ENCODE measurements at regions not wholly inside any gene's neighbourhood (a gene's known extent, or its start where the extent isn't known, plus 50 kb on each side); places are given as distances from the start of the nearest gene placed in this dataset.

DNA sequence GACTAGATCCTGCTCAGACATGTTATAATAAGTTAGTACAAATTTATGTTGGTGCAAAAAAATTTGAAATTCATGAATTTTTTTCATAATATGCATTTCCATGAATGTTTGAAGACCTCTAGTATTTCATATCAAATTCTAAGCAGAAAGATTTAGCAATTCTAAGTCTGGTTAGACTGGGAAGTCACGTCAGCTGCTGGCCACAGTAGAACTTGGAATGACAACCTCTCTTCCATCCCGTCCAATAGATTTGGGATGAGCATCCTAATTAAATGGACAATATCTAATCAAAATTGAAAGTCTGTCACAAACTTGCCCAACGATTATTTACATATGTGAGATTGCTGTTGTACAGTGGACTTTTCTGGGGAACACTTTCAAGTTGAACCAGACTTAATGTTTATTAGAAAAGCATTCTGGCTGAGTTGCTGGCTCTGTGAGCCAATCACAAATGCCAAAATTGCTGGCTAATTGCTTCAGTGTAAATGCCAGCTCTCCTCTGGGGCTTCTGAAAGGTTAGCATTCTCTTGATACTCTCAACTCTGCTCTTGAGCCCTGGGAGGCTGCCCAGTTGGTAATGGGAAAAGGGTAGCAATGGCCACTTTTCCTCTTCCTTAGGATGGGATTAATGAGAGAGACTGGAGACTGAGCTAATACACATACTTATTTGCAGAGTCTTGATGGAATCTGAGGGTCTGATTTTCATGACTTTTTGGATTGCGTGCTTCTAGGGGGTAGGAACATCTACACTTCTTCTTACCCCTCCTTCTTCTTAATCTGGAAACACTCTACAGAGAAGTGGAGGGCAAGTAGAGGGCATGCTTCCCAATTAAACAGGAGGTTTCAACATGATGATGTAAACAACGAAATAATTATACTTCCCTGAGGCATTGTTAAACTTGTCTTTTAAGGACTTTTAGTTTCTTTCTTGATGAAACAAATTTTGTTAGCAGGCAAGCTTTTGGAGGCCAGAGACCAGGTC is 253.5 kb downstream of the BAMBI start:
- DNase-seq, result no peak

DNA sequence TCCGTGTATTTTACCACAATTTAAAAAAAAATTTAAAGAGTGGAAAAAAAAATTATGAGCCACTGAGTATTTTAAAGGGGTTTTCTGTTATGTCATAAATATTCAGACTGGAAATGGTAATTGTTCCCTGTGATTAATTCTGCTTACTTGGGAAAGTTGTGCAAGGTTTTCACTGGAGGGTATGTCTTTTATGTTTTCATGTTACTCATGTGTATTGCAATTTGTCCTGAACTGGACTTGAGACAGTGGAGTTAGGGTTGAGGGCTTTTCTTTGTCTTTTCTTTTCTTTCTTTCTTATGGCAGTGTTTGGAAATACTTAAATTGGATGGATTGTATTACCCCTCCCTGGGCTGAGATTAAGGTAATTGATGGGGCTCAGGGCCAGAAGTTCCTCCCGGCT is 257.7 kb downstream of the BAMBI start:
- no peak for DNase-seq

DNA sequence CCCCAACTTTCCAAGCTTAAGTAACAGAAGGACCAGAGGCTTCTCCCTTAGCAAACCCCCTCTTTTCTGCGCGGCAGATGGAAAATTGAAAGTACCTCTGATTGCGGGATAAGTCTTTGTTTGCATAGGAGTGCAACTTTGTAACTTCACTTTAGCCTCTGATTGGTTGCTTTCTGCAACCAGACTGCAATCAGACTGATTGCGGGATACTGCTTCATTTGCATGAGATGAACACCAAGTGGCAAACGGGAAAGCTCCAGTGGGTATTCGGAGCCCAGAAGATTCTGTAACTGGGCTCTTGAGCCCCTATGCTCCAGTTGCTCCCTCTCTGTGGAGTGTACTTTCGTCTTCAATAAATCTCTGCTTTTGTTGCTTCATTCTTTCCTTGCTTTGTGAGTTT is 260.6 kb downstream of the BAMBI start:
- no peak for DNase-seq

DNA sequence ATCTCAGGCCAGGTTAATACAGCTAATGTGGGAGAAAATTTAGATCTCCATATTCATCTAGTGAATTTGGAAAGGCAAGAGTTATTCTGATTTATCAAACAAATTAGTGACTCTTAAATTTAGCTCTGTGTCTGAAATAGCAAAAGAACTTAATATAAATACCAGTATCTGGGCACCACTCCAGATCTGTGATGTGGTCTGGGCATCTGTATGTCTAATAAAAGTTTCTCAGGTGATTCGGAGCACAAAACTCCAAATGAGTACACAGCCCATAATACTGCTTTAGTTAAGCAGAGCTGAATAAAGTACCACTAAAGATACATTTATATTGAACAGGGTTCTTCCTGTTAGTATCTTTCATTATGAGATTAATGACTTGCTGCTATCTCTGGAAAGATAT is 261.4 kb downstream of the BAMBI start:
- DNase-seq, result no peak

DNA sequence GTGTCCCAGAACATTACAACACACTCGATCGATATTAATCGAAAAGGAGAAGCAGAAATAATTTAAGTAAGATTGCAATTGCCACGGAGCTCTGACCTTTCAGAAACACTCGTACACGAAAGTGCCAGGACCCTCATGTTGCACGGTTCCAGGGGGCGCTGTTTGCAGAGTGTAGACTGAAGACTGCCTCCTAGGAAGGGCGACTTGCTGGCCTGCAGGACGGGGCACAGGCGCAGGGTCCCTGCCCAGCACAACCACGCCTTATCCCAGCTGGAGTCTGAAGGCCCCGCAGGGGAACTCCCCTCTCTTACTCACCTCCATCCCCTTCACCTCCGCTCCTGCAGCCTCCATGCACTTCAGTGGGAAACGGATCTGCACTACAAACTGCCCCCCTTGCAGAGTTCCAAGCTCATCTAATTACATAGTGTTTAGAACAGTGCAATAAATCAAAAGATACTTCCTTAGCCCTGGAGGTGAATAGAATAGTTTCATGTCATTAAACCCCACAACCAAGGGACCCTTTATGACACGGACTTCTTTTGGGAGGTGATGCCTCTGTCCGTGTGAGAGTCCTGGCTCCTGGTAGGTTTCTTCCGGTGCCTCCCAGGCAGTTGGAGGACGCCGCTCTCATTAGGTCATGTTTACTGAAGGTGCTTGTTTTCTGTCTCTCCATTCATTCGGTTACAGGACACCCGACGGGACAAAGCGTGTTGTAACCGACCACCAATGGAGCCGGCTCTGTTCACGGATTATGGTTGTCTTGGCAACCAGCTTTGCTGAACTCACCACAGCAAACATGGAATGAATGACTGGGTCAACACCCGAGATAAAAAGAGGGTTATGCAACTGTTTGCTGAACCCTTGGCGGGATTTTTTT is 262.2 kb downstream of the BAMBI start:
- no peak for DNase-seq

DNA sequence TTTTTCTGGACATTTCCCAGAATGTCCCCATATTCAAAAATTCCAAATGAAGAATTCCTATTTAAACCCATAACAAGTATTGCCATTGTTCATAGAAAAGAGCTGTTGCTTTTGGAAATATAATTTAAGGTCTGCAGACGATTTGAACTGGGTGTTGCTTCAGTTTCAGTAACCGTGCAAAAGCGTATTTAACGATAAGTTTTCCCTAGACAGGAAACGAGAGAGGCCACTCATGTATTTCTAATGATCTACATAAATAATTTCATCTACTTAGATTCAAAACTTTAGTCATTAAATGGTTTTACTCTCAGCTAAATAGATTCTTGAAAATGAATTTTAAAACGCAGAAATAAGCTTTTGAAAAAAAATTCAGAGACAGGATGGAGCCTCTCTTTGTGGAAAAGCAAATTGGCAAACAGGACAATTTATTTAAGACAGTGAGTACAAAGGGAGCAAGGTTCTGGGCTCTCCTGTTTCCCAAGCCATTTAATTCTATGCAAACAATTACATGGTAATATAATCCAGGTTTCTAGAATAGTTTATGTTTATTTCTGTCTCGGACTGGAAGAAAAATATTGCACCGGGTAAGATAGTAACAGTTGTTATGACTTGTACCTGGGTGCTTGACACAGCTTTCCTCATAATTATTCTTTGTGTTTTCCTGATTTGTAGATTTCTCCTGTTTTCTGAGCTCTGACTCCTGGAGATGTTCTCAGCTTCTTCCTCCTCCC is 263.0 kb downstream of the BAMBI start:
- no peak for DNase-seq

DNA sequence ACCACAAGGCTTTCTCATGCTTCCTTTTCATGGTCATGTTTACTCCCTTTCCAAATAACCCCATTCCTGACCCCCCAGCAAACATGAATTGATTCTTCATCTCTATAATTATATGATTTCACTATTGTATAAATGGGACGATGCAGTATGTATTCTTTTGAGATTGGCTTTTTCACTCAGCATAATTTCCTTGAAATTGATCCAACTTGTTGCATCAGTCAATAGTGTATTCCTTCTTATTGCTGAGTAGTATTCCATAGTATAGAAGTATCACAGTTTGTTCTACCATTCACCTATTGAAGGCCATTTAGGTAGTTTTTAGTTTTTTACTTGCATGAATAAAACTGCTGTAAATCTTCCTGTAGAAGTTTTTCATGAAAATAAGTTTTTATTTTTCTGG is 264.7 kb downstream of the BAMBI start:
- DNase-seq, result no peak

DNA sequence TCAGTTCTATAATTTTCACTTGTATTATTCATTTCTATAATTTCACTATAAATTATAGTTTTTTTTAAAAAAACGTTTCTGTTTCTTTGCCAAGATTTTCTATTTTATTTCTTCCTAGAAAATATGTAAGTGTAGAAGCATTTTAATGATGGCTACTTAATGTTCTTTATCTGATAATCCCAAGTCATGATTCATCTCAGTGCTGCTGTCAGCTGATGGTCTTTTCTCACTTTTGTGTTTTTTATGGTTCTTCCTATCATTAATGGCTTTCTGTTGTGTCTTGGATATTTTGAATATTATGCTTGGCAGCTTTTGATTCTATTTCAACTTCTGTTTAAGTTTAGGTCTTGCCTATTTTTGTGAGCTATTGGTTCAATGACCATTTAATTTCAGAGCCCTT is 268.6 kb downstream of the BAMBI start:
- no peak for DNase-seq

DNA sequence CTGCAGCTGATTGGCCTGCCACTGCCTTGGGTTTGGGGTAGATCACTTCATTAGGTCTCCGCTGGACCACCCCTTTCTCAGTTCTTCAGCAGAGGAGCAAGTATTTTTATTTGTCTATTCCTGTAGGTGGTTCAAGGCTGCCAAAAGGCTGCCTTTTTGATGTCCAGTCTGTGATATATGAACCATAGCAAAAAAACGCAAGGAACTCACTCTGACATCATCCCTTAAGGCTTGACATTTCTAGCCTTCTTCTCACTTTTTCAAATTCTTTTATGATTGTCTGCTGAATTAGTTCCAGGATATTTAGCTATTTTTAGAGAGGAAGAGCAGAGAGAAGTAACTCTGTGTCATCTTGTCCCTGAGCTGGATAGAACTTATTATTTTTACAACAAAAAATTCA is 269.2 kb downstream of the BAMBI start:
- DNase-seq, result no peak

DNA sequence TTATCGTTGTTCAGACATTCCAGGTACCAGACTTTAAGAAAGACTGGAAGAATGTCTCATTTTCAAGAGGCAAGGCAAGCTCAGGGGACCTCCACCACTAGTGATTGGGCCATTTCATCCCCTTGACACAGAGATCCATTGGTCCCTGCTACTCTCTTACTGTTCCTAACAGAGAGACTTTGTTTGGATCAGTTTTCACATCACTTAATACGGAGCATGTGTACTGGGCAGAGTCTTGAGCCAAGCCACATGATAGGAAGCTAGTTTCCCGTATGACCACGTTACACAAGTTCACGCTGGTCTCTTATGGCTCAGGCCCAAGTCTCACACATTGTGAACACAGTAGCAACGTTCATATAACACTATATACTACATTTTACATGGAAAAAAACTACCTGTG is 269.9 kb downstream of the BAMBI start:
- no peak for DNase-seq

DNA sequence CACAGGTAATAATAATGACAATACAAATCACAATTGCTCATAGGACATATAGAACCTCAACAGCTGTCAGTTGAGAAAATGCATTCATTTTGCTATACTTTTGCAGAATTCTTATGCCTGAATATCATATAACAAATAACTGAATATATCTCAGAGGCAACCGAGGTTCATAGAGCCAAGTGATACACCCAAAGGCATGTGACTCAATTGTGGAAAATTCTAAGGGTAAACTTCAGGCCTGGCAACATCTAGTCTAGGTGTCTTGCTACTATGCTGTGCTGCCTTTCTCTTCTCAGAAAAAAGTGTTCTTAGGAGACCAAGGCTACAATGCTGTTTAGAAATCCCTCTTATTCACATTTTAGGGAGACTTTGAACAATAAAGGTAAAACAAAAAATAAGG is 270.7 kb downstream of the BAMBI start:
- DNase-seq, result no peak

DNA sequence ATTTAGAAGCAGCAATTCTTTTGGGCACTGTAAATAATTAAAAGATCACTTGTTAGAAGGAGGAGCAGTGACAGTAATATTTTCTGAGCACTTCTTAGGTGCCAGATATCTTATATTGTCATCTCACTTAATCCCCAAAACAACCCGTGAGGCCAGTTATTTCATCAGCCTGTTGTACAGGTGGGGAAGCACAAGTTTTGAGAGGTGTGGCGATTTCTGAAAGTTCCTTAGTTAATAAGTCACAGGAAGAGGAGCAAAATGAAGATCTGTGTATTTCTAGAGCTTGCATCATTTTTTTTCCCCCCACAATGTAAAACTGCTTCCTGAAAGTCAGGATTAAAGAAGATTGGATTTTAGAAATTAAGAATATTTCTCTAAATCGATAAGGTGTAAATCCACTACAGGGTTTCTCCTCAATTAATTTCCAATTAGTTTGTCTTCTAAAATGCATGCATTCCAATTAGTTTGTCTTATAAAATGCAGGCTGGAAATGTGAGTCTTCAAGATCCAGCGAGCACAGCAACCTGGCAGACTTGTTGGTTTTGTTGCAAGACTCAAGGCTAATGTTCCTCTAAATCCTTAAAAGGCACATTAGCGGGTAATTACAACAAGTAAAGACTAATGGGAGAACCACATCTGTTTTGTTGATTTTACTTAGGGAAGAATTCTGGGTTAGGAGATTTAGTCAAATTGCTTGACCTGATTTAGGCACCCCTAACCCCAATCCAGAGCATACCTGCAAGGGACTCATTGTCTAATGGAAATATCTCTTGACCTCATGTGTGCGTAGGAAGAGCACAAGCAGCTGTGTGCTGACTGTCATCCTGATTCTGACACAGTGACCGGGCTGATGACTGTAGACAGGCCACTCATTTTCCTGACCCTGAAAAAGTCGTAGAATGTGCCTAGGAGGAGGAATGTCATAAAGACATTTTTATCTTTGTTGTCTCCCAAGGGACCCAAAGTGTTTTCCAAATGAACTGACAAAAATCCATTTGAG is 272.0 kb downstream of the BAMBI start:
- no peak for DNase-seq

DNA sequence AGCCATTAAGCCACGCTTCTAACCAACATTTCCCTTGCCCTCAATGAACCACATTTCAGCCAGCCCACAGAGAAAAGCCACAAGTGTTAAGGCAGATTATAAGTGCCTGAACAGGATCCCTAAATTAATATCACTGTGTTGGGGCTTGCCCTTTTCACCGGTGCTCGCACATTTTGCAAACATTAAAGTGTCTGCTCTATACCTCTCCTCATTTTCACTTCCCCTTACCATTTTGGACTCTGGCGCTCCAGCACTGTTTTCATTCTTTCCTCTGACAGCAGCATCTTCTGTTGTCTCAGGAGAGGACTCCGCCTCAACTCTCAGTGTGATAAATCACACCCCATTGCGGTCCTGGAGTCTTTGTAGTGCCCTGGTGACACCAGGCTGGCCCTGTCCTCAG is 274.2 kb downstream of the BAMBI start:
- DNase-seq, result no peak

DNA sequence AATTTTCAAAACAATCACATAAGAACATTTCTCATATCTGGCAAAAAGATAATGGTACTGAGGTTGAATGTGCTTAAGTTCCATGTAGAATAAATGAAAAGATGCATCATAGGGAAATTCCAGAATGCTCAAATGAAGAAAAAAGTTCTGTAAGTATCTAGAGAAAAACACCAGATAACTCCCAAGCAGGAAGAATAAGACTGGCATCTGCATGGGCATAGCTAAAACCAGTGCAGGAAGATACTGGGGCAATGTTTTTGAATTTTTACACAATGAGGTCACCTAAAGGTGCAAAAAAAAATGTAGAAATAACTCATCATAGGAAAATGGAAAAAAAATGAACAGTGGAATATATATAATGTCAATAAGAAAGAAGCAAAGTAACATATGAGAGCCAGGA is 275.2 kb downstream of the BAMBI start:
- DNase-seq, result no peak

DNA sequence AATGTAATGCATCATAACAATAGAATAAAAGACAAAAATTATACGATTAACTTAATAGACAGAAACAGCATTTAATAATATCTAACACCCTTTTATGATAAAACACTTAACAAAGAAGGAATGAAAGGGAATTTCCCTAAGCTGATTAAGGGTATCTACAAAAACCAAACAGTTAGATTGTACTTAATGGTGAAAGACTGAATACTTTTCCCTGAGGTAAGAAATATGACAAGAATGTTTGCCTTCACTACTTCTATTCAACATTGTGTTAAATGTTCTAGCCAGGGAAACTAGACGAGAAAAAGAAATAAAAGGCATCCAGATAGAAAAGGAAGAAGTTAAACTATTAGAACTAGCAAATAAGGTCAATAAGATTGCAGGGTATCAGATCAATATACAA is 276.9 kb downstream of the BAMBI start:
- DNase-seq, result no peak

DNA sequence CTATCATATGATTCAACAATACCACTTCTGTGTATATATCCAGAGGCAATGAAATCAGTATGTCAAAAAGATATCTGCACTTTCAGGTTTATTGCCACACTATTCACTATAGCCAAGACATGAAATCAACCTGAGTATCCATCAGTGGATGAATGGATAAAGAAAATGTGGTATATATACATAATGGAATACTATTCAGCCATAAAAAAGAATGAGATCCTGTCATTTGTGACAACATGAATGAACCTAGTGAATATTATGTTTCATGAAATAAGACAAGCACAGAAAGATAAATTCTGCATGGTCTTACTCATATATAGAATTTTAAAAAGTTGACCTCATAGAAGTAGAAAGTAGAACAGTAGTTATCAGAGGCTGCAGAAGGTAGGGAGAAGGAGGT is 281.1 kb downstream of the BAMBI start:
- DNase-seq, result no peak

DNA sequence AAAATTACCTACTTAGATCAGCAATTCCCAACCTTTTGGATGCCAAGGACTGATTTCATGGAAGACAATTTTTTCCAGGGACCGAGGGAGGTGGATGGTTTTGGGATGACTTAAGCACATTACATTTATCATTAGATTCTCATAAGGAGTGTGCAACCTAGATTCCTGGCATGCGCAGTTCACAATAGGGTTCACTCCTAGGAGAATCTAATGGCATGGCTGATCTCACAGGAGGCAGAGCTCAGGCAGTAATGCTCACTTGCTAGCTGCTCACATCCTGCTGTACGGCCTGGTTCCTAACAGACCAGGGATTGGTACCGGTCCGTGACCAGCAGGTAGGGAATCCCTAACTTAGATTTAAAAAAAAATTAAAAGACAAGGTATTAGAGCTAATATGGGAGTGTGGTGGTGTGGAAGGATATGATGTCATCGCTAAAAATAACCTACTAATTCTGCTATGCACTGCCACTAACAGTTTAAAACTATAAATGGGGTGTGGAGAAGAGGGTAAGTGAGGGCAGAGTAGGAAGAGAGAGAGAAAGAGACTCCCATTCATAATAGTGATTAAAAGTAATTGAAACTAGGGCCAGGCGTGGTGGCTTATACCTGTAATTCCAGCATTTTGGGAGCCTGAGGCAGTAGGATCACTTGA is 282.7 kb downstream of the BAMBI start:
- DNase-seq, result no peak

DNA sequence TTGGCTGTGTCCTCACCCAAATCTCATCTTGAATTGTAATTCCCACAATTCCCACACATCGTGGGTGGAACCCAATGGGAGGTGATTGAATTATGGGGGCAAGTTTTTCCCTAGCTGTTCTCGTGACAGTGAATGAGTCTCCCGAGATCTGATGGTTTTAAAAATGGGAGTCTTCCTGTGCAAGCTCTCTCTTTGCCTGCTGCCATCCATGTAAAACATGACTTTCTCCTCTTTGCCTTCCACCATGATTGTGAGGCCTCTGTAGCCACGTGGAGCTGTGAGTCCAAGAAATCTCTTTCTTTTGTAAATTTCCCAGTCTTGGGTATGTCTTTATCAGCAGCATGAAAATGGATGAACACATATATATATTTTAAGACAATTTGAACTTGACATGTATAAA is 285.4 kb downstream of the BAMBI start:
- no peak for DNase-seq

DNA sequence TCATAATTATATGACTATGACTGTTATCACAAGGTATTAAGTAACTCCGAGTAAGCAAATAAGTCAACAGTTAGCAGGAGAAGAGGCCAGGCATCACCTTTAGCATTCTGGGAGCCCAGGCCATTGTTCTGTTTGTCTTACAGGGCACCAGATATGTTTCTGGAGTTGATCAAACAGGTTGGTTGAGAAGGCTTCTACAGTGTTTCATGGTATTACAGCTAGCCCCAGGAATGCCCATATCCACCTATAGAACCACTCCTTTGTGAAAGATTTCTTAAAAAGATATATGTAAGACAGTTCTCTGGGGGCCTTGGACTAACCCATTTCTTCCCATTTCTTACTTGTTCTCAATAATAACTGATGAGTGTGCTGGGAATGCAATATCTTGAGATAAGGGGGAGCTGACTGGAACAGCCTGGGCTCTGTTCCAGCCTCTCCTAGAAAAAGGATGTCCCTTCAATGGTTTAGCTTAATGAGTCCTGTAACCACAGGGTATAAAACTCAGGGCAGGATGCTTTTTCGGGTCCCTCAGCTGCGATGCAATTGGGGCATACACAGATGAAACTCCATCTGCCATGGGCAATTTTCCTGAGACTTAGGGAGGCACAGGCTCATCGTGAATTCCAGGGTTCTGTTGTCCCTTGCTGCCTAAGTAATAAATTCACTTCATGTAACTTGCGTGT is 286.4 kb downstream of the BAMBI start:
- no peak for DNase-seq

DNA sequence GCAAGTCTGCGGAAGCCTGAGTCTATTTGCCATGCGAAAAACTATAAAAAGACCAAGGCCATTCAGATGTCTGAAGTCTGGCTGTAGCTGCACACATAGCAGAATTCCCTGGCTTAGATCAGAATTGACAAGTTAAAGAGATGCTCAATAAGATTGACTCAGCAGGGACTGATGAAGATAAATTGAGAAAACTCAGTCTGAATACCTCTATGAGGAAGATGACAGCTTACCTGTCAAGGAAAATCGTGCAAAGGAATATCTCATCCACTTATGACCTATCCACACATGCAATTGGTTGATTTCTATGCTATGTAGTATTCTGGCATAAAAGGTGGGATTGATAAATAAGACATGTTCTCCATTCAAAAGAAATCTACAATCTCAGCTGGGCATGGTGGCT is 288.6 kb downstream of the BAMBI start:
- no peak for DNase-seq

DNA sequence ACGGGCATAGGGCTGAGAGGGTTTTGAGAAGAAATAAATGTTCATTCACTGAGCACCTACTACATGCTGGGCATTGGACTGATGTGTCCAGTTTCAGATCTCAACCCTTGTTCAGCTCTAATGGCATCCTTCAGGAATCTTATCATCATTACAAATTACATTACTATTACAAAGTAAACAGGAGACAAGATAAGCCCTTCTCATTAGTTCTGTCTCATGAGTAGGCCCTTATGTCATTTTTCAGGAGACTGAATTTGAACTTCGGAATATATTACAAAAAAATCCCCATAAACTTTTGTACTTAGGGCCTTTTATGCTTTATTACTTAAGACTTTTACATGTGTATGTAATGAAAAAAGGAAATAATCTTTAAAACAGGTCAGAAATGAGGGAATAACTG is 289.7 kb downstream of the BAMBI start:
- DNase-seq, result no peak

Measured in NCI-H2171 (cell line).